H1 (cell line): ENCODE measurements at regions not wholly inside any gene's neighbourhood (a gene's known extent, or its start where the extent isn't known, plus 50 kb on each side); places are given as distances from the start of the nearest gene placed in this dataset.

Experiments
- BRCA1 ChIP-seq: IDR thresholded peaks from 2 replicates; pipeline ENCODE4 v1.6.1; 2012; ENCODE audit warnings: low read depth, low read length, improper control_type of control experiment
- RXRA ChIP-seq: IDR thresholded peaks from 2 replicates; pipeline ENCODE4 v1.6.1; 2011; ENCODE audit warnings: low read depth, mild to moderate bottlenecking, low read length, moderate library complexity; ENCODE audit not compliant: insufficient read depth
- SAP30 ChIP-seq: fragments of 300-600 bp; sonication (generic); IDR thresholded peaks from 2 replicates; pipeline ENCODE4 v1.7.1; 2012; ENCODE audit warnings: low read length, moderate library complexity, mild to moderate bottlenecking, inconsistent platforms; ENCODE audit not compliant: insufficient read depth, insufficient replicate concordance
- TCF12 ChIP-seq: IDR thresholded peaks from 2 replicates; pipeline ENCODE4 v1.6.1; 2011; ENCODE audit warnings: low read depth, mild to moderate bottlenecking, low read length
- TF ChIP-seq, protein P1 (sequence below): IDR thresholded peaks from 2 replicates; pipeline ENCODE4 v1.6.1; 2011; ENCODE audit warnings: low read length, improper control_type of control experiment

- TF ChIP-seq SAP30: no peak
- TF ChIP-seq TCF12: no peak
- TF ChIP-seq, protein P1, sequence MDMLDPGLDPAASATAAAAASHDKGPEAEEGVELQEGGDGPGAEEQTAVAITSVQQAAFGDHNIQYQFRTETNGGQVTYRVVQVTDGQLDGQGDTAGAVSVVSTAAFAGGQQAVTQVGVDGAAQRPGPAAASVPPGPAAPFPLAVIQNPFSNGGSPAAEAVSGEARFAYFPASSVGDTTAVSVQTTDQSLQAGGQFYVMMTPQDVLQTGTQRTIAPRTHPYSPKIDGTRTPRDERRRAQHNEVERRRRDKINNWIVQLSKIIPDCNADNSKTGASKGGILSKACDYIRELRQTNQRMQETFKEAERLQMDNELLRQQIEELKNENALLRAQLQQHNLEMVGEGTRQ: no peak
- TF ChIP-seq BRCA1: no peak
- no peak for TF ChIP-seq RXRA
These were observed 247.1 kb upstream of the SIX2 start (continued) for GRCh38 chr2:45256173-45256866.
